HG02852 (cell line): ENCODE measurements at regions not wholly inside any gene's neighbourhood (a gene's known extent, or its start where the extent isn't known, plus 50 kb on each side); places are given as distances from the start of the nearest gene placed in this dataset.
"Not testable (repeated sequence)": the region's sequence is repeated elsewhere in the genome, so short reads cannot be mapped to it uniquely, and the experiment has no call there.

ENCODE experiments used
- ATAC-seq: cut with Tn5 transposase; IDR thresholded peaks from one replicate; pipeline ENCODE4 v1.9.1; 2021; ENCODE audit warnings: mild to moderate bottlenecking, moderate library complexity; ENCODE audit not compliant: unreplicated experiment

DNA sequence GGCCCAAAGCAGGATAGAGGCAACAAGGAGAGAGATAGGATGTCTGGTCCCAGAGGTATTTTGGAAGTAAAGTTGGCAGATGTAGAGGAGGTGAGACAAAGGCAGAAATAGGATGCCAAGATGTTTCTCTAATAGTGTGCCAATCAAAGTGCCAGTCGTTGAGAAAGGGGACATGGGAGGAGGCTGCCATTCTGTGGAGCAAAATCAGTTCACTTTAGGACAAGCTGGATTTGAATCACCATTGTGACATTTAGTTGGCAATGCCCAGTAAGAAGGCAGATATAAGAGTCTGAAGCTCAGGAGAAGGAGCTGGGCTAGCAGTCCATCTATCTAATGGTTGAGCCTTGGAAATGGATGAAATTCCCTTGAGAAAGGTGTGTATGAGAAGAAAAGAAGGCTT is 53.8 kb downstream of the ADRB2 start:
- ATAC-seq: no peak

DNA sequence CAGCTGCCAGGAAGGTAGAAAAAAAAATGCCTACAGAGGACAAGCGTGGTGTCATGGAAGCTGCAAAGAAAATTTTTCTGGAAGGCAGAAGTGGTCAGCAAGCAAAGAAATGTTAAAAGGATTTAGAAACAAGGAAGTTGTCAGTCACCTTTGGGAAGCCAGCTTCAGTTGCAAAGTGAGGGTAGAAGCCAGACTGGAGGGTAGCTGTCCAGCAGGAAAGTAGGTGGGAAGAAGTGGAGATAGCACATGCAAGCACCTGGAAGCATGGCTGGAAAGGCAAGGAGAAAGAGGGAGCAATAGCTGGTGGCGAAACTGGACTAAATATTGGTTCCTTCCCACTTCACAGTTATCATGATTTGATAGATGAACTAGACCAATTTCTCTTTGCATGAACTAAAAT is 54.3 kb downstream of the ADRB2 start:
- ATAC-seq: no peak

DNA sequence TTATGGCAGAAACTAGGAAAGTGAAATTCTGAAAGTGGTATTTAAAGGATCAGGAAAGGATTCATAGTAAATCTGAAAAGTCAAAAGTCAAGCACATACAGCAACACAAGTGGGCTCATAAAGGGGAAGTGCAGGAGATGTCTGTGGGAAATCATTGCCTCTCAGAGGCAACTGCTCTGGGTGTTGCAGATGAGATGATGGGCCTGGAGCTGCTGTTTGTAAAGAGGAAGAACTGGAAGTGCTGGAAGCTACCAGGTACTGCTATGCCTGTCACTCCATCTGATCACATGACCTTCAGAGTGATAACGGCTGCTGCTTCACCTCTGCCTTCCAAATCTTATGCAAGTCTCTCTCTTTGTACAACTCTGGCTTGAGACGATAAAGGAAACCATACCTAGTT is 55.9 kb downstream of the ADRB2 start:
- ATAC-seq: no peak

DNA sequence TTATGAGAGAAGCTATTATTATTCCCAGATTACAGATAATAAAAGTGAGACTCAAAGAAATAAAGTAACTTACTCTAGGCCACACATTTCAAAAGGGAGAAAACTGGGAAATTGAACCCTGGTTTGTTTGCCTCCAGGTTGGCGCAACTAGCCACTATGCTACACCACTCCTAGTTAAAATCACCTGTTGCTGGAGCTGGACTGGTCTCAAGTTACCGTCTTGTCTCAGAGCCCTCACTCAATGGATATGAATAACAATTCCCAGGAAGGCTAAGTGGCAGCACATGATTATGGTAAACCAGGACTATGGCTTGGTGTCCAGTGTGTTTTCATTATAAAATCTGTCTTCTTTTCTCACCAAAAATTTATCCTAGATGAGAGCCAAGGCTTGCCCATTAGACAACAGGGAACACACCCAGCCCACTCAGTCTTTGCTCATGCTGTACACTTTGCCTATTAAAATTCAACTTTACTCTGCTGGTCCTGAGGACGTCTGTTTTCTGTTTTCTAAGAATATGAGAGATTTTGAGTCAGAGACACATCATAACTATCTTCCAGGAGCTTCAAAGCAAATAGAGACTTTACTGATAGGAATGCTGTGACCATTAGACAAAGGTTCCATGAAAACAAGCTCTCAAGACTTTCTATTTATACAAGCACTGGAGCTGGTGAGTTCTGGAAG is 58.1 kb downstream of the ADRB2 start:
- no peak for ATAC-seq

DNA sequence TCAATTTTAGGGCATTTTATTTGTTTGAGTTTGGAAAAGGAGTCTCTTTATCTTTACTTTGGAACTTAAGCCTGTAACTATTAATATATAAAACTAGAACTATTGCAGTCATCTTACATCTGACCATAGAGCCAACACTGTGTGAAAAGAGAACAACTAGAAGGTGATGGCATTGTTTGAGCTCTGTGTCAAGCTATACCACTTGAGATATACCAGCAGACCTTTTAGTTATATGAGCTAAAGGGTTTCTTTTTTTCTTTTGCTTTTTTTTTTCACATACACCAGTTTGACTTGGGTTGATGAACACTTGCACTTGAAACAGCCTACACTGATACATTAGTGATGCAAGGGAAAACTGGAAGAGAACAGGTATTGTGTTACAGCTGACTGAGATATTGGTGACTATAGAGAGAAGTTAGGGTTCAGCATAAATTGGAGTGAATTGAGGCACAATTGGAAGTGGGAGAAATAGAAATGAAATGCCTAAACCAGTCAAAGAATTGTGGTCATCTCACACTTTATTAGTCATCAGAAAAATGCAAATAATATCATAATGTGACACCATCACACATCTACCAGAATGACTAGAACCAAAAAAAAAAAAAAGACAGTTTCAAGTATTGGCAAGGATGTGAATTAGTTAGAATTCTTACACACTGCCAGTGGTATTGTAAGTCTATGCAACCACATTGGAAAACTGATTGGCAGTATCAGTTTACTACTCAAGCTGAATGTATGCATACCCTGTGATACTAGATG is 60.9 kb downstream of the ADRB2 start:
- ATAC-seq: no peak

DNA sequence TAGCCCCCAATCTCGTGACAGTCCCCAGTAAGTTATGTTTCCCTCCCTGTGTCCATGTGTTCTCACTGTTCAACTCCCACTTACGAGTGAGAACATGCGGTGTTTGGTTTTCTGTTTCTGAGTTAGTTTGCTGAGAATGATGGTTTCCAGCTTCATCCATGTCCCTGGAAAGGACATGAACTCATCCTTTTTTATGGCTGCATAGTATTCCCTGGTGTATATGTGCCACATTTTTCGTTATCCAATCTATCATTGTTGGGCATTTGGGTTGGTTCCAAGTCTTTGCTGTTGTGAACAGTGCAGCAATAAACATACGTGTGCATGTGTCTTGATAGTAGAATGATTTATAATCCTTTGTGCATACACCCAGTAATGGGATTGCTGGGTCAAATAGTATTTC is 63.5 kb downstream of the ADRB2 start:
- not testable (repeated sequence) for ATAC-seq

DNA sequence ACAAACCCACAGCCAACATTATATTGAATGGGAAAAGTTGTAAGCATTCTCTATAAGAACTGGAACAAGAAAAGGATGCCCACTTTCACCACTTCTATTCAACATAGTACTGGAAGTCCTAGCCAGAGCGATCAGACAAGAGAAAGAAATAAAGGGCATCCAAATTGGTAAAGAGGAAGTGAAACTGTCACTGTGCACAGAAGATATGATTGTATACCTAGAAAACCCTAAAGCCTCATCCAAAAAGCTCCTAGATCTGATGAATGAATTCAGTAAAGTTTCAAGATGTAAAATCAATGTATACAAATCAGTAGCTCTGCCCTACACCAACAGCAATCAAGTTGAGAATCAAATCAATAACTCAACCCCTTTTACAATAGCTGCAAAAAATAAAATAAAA is 69.0 kb downstream of the ADRB2 start:
- not testable (repeated sequence) for ATAC-seq

DNA sequence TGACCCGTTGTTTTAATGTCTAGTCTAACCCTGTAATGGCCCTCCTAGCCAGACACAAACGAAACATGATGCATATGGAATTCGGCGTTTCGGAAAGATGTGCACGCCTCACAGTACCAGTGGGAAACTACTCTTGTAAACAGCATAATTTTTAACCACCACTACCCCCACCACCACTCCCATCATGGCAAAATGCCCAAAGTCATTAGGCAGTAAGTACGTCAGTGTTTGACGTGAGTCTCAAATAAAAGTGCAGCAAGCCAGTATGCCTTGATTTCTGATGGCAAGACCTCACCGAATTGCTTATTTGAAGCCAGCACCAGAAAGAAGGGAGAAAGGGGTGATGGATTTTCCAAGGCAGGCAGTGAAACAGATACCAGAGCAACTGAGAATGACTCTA is 71.4 kb downstream of the ADRB2 start:
- no peak for ATAC-seq

DNA sequence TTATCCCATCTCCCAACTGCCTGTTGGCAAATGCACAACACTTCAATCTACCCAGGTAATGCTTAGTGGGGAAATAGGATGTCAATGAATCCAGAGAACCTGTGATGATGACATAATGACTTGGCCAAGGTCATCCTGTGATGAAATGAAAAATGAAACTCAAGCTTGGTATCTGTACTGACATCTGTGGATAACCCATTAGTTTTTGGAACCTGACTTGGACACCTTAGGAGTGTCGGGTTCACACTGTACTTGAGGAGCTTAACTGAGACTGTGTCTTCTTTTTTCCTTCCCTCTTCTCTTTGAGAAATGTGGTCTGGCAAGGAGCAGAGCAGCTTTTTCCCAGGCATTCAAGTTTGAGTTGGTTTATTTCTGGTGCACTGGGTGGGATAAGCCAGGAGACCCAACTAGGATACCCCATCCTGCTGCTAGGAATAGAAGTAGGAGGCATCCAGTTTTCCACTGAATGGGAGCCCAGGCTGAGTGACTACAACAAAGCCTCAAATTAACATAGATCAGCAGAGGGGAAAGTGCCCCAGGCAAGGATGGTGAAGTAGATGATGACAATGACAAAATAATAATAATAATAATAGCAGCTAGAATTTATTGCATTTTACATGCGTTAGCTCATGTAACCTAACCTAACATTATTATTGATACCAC is 72.1 kb downstream of the ADRB2 start:
- no peak for ATAC-seq

DNA sequence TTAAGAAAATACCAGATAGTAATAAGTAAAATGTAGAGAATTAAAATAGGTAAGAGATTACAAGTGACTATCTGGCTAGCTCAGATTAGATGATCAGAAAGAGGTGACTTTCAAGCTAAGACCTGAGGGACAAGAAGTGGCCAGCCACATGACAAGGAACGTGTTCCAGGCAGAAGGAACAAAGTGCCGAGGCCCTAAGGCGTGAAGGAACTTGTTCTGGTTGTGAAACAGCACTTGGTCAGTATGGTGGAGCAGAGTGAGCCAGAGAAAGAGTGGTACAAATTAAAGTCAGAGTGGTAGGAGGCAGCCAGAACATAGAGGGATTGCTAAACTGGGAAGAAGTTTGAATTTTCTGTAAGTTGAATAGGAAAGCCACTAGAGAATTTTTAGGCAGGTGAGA is 73.6 kb downstream of the ADRB2 start:
- no peak for ATAC-seq

DNA sequence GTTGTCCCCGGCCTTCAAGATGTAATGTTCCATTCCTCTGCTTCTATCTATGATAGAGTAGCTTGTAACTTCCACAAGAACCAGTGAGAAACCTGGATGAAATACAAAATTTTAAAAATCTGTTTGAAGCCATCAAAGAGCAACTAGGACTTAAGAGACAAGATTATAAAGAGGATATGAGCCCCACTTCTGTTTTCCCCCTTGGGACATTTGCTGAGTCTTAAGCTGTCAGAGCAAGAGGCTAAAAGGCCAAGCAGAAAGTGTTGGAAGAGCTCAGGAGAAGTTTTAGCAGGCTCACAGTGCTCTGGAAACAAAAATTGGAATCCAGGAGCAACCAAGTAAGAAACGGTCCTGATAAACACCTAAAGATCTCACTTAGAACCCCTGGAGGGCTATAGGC is 76.1 kb downstream of the ADRB2 start:
- ATAC-seq: no peak

DNA sequence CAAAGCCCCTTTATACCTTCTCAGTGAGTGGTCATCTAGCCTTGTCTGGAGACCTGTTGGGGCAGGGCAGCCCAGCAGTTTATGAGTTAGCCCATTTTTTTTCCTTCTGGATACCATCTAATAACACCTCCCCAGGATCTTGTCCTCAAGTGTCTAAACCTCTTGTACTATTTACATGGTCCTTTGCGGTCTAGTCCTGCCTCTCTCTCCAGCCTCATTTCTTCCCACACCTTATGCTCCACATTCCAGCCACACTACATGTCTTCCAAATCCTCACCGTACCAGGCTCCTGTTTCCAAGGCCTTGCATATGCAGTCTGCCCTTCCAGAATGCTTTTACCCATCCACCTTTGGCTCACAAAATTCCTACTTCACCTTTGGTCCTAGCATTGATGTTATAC is 77.2 kb downstream of the ADRB2 start:
- no peak for ATAC-seq

DNA sequence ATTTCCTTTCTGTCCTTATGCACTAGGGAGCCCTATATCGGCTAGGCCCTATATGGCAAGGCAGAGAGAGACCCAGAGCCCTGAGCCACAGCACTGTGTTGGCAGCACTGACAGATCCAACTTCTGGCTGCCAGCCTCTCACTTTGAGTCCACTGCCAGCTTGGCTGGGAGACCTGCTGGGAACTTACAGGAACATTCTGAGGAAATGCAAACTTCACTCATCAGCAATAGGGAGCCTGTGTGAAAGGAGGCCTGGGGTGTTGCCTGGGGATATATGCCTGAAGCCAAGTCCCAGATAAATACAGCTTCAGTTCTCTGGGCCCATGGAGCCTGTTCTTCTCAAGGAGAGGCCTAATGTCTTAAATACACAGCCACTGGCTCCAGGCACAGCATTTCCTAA is 78.0 kb downstream of the ADRB2 start:
- no peak for ATAC-seq

DNA sequence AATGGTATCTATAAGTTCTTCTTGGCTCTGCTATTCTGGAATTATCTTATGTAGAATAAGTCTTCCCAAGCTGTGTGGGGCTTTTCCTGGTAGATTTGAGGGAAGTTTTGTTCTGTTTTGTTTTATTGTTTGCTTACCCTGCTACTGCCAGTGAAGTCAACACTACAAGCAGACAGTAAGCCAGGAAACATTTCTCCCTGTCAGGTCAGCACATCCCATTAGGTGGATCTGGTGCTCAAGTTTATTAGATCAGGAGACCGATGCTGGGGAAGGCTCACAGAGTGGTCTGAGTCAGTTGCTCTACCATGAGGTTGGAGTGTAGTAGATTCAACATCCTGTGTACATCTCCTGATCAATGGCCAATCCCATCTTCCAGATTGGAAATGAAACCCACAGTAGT is 79.1 kb downstream of the ADRB2 start:
- ATAC-seq: no peak

DNA sequence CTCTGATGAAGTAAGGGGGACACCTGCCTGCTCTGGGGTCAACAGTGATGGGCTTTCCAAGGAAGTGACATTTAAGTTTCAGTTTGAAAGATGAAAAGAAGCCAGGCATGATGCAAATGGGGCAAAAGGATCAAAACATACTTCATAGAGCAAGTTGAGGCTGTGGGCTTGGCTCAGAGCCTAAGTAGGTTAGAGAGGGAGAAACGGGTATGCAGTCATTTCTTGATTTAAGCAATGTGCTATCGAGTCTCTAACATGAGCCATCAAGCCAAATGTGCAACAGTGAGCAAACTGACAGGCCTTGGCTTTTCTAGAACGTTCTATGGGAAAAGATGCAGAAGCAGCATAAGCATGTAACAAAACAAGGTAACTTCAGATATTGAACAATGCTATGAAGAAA is 80.6 kb downstream of the ADRB2 start:
- no peak for ATAC-seq

DNA sequence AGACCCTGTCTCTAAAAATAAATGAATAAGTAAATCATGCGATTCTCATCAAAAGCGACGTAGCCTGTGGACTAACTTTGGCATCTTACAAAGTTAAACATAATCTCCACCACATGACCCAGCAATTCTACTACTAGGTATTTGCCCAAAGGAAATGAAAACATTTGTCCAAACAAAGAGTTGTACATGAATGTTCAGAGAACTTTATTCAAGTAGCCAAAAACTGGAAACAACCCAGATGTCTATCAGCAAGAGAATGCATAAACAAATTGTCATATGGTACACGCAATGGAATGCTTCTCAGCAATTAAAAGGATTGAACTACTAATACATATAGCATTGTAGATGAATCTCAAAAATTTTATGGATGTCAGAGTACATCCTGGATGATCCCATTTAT is 82.6 kb downstream of the ADRB2 start:
- ATAC-seq: no peak

DNA sequence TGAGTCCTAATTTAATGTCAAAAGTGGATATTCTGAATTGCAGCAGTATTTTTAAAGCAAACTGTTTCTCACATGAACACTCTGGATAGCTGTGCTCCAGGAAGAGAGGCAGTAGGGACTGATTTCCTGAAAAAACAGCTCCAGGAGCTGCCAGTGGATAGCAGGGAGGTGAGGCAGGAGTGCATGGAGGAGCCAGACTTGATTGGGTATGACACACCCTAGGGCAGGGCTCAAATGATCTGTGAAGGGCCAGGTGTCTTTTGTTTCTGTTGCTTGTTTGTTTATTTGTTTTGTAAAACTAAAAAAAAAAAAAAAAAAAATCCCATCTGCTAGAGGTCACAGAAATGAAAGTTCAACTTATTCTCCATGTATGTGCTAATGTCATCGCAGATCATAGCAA is 83.4 kb downstream of the ADRB2 start:
- no peak for ATAC-seq

DNA sequence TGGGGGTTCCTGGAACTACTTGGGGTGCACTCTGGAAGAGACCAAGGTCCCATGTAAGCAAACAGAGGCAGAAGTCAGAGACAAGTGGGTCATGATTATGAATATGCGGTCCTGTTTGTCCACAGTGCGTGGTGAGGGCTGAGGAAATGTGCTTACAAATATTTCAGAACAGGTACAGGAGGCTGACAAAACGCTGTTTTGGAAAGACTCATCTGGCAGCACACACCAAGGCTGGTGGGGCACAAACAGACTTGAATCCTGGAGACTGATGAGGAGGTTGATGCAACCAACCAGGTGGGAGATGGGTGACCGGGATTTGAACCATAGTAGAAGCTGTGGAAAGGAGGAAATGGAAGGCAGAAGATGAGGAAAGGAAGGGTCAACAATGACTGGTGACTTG is 83.8 kb downstream of the ADRB2 start:
- ATAC-seq: no peak

DNA sequence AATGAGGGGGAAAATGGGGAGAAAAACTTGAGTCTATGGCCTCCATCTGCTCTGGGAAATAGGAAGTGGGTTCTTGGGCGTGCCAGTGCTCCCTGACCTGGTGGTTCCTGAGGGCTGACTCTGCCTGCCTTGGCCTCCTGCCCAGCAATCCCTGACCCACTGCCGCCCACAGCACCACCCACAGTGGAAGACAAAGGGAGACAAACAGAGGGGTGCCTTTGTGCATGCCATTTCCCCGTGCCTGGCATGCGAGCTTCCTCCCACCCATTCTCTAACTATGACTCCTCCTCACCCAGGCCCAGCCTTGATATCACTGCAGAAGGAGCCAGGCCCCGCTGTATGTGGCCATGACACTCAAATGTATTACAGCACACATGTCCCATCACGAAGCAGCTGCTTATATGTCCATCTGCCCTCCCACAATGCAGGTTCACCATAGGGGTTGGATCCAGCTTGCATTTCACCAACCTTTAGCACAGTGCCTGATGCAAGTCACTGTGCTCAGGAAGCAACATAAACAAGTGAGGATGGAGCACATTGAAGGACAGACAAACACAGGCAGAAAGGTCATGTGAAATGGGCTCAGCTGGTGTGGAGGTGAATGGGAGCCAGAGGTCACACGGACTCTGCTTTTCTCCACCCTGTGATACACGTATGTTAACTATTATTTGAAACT is 84.4 kb downstream of the ADRB2 start:
- no peak for ATAC-seq

DNA sequence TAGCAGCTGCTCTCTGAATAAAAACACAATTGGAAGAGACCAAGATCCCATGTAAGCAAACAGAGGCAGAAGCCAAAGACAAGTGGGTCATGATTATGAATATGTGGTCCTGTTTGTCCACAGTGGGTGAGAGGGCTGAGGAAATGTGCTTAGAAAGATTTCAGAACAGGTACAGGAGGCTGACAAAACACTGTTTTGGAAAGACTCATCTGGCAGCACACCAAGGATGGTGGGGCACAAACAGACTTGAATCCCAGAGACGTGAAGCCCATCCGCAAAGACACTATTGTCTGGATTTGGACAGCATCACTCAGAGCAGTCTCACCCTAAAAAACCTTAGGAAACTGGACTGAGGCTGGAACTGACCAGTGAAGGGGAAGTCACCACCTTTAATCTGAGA is 85.0 kb downstream of the ADRB2 start:
- no peak for ATAC-seq

DNA sequence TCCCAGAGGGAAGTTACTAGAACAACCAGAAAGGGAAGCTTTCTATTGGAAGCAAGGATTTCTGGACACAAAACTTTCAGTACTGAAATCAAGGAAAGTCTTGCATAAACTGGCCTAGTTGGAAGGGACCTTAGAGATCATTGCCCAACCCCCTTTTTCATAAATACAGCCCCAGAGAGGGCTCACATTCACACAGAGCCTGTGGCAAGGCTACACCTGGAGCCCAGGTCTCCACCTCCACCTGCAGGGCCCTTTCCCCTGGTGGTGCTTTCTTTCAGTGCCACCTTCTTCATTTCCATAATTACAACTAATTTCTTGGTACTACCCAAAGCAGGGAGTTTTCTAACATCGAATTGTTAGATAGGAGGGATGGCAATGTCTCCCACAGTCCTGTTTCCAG is 85.7 kb downstream of the ADRB2 start:
- no peak for ATAC-seq
